ENCODE measurements at regions not wholly inside any gene's neighbourhood (a gene's known extent, or its start where the extent isn't known, plus 50 kb on each side); places are given as distances from the start of the nearest gene placed in this dataset.
A peak's percentile ranks its signal among the peaks of the same experiment; 100 is the strongest.

DNA sequence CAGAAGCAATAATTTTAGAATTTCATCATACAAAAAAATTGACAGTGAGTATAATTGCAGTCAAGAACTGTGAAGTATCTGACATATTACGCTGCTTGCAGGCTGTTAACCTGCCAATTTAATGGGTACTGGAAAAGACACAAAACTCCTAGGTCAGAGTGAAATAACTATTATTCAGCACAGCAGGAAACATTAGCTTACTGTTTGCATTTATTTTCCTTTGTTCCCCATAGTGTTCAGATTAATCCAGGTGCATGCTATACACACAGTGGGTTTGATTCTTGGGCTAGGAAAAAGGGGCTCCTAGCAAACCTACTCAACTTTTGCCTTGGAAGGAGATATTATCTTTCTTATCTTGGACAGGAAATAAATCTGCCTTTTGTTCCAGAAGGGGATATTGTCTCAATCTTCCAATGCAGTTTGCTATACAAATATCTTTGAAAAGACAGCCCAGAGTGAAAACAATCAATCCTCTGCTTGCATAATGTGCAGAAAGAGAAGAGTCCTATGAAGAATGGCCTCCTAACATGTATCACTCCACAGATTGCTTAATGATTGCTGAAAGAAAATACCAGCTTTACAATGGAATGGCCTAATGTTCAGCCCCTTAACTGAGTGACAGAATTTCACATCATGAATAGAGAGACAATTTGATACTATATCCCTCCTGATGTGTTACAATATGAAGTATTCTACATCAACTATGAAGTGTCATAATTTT is 443.4 kb downstream of the TBC1D4 start:
- peak; percentile 23 to 47 for DNase-seq

DNA sequence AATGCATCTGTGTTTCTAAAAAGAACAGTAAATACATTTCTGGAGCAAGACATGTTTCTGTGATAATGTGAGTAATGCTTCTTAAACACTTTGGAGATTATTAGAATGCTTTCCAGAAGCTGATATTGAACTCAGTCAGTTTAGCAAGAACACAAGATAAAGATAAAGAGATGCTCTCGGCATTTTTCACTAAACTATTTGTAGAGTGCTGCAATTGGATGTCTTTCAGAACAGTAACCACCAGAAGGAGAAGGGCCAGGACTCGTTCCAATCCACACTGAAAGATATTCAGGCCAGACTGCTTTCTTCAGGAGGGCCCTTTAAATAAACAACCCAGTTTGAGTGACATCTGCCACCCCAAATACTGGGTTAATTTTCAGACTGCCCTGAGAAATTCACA is 456.0 kb downstream of the TBC1D4 start:
- DNase-seq: no peak

DNA sequence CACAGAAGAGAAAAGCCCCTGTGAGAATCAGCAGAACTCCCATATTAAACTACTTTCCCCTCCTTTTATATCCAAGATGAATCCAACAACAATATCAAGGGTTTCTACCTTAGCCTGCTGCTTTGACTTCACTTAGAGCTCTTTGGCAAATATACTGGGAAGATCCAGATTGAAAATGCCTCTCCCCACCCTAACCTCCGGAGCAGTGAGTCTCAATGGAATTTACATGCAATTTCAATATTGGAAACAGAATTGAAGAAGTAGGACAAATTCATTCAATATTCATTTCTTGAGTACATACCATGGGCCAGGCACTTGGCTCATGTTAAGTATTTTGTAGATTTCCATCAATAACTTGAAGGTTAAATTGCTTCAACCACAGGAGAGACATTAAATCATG is 457.4 kb downstream of the TBC1D4 start:
- DNase-seq: no peak

GRCh38 chr13:75023609-75024008 is 458.4 kb downstream of the TBC1D4 start:
- DNase-seq: no peak

DNA sequence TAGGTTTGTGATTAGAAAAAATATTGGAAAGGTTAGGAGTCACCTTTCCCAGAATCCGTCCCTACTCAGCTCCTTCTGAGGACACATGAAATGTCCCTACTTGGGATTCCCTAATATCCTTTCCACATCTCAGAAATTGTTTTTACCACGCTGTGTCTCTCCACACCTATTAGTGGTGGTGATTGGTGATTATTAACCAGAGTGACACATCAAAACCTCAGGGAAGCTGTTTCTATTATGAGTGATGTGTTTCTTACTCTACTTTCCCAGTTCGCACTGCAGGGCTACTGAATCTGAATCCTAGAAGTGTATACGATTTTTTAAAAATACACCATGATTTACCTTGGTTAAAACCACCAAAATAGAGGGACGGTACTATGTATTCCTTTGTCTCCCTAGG is 460.8 kb downstream of the TBC1D4 start:
- DNase-seq: no peak

GRCh38 chr13:75016225-75016624 is 465.7 kb downstream of the TBC1D4 start:
- no peak for DNase-seq

- no peak for DNase-seq
Observed at GRCh38 chr13:75013818-75014217, 468.2 kb downstream of the TBC1D4 start.

DNA sequence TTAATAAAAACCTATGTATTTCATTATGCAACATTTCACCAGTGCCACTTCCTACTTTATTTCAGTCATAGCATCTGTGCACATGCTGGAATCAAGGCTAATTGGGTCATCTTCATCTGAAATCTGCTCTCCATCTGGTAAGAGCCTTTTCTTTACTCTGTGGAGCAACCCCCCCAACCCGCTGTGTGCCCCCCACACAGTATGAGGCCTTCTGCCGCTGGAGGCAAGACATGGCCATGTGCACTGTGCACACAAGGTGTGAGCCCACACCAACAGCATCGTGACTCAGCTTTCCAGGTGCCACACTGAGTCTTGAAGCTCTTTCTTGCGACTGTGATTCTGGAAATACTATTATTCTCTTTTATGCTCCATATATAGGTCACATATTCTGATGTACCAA is 471.0 kb downstream of the TBC1D4 start:
- no peak for DNase-seq

GRCh38 chr13:75008926-75009325 is 473.0 kb downstream of the TBC1D4 start:
- DNase-seq: no peak

DNA sequence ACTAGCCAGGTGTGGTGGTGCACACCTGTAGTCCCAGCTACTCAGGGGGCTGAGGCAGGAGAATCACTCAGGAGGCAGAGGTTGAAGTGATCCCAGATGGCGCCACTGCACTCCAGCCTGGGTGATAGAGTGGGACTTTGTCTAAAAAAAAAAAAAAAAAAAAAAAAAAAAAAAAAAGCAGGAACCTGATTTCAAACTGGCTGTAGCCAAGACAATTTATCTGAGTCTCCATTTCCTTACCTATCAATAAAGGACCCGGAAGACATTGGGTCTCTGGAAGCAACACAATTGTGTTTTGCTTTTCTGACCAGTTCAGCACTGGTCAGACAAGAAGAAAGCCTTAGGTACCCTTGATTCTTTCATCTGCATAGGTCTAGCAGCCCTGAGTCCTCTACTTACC is 491.0 kb downstream of the TBC1D4 start:
- DNase-seq: no peak

GRCh38 chr13:74987124-74987690 is 494.8 kb downstream of the TBC1D4 start:
- DNase-seq: no peak

GRCh38 chr13:74986609-74987008 is 495.4 kb downstream of the TBC1D4 start:
- DNase-seq: no peak

GRCh38 chr13:74979703-74980102 is 502.3 kb downstream of the TBC1D4 start:
- no peak for DNase-seq

DNA sequence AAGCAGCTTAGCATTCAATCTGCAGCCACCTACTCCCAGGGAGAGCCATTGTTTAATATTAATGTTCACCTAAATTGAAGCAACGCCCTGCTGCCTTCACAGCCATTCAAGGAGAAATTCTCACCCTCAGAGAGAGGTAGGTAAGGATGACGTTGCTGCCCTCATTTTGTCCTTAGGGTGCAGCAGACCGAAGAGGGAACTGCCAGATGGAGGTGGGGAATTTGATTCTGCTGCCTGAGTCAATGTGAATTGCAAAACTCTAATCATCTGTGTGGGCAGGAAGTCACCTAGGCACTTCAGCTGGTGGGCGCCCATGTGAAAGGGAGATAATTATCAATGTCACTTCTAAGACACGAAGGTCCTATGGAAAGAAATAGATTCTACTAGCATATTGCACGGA is 503.4 kb downstream of the TBC1D4 start:
- no peak for DNase-seq

DNA sequence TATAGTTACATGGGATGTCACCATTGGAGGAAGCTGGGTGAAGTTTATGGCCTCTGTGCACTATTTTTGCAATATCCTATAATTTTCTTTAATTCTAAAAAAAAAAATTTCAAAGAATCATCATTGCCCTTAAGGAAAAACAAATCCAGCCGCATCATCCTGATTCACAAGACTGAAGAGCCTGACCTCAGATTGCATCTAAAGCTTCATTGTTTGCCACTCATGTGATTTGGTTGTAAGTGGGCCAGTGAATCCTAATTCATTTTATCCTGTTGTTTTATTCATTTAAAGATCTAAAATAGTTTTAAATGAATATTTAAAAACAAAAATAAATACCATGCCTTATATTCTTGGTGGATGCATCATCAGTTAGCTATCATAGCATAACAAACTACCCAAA is 504.5 kb downstream of the TBC1D4 start:
- no peak for DNase-seq

DNA sequence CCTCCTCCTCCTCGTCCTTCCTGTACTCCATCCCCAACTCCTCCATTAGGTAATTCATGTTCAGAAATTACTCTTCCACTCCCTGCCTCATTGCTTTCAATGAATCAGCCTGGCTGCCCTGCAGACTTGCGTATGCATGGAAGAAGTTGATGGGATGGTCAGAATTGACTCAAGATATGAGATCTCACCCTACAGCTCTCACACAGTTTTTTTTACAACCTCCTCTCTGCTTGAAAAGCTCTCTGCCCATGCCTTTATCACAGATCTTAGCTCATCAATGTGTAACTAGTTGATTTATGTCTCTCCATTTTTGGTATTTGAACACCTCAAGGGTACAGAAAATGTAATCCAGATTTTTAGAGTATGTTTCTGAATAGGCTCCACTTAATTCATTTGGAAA is 506.9 kb downstream of the TBC1D4 start:
- DNase-seq: no peak

DNA sequence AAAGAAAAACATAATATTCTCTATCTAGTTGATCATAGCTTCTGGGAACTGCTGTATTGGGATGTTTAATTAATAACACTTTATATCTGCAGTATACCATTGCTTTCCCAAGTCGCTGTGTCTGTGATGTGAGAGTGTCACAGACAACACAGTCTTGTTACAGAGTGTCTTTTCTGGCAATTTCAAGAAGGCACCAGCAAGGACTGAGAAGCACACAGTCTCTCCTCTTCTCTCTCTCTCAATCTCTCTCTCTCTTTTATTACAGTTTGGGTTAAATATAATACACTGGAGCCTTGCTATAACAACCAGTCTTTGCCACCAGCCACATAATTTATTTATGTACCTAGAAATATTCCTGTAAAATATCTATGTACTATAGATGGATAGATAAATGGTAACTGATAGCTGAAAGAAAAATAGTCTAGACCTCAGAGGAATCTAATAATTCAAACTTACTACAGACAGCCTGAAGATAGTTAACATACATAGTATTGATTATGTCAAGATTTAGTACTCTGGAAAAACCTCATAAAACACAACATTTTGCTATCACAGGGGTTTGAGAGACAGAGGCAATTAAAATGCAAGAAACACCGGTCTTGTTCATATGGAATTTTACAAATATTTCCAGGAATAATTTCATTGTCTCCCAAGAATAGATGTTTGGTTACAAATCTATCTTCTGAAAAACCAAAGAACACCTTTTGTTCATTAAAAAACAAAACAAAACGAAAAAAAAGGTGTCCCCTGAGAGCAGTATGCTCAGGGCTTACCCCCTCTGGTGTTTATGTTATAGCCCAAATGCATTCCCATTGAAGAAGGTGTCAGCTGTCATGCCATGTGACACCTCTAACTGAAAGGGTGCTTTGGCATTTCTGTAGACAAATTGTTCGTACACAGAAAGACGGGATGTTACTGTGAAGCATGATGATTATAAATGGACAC is 507.8 kb downstream of the TBC1D4 start:
- DNase-seq: peak in 1 of 2 experiments; percentile 1

DNA sequence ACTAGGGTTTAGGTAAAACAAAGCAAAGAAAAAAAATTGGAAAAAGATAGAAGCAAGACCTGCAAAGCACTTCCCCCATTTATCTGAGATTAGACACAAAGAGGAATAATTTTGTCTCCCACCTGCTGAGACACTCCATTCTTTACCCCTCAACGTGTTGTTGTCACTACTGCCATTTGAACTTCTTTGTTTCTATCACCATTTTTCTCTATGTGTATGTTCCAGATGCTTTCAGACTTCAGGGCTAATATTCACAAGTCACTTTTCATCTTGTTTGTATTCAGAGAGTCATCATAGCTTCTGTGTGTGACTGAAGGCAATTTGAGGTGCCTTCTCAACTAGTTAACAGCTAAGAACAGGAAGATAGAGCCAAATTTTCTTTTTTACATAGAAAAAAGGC is 512.5 kb downstream of the TBC1D4 start:
- no peak for DNase-seq

DNA sequence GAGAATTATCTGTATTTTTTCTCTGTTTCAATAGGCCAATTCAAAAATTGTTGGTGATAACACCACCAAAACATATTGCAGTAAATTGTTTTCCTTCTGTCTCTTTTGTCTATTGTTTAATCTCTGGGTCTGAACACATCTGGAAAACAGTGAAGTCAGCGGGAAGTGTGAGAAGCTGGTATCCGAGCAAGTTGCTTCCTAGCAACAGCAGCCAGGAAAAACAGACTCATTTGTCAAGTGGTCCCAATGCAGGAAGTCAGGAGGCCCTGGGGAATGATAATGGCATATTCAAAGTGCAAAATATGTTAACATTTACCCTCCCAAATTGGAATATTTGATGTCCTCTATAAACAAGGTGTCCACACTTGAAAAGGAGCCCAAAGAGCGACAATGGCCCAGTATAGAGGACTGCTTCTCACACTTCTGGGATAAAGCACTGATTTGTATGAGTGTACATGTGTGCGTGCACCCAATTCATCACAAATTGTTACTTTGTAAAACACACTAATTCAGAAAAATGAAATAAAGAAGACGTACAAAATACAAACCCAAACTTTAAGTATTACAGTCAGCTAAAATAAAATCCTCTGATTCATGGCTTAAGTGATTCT is 515.0 kb downstream of the TBC1D4 start:
- DNase-seq: no peak

- no peak for DNase-seq
Observed at GRCh38 chr13:74966275-74966674, 515.7 kb downstream of the TBC1D4 start.

GRCh38 chr13:74945637-74946036 is 536.3 kb downstream of the TBC1D4 start:
- no peak for DNase-seq

DNA sequence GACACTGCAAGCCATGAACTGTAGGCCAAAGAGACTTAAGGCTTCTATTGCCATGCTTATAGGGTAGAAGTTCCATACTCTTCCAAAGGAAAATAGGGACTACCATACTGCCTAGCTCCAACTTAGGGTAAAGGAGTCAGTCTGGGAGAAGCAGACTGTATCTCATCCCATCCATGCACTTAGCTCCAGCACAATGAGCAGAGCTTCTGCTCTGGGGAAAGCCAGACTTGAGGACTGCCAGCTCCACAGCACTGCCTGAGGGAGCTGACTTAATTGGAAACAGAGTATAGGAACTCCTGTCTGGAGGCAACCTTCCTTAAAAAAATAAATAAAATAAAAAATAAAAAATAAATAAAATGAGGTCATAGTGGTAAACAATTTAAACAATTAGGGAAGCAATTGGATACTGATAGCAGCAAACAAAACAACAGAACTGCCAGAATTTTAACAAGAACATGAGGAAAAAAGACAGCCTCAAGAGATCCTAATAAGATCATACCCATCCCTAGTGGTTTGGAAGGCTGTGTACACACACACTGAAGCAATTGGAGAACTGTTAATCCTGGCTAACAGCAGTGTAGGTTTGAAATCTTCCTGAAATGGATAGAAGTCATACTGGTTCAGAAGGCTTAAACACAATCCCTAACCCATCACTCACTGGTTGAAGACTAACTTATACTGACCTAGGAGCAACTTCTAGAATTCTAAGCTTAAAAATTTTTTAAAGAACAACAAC is 550.1 kb downstream of the TBC1D4 start:
- DNase-seq: no peak
